HG02798 (cell line): ENCODE measurements at regions not wholly inside any gene's neighbourhood (a gene's known extent, or its start where the extent isn't known, plus 50 kb on each side); places are given as distances from the start of the nearest gene placed in this dataset.

Source experiments
- ATAC-seq: cut with Tn5 transposase; IDR thresholded peaks from one replicate; pipeline ENCODE4 v1.9.1; 2021; ENCODE audit warnings: mild to moderate bottlenecking; ENCODE audit not compliant: unreplicated experiment, poor library complexity

- ATAC-seq = no peak
These were observed 186.3 kb upstream of the CLEC14A start for GRCh38 chr14:38442208-38442607.

- ATAC-seq = no peak
These were observed 176.3 kb upstream of the CLEC14A start for GRCh38 chr14:38432186-38432585.

GRCh38 chr14:38431156-38431555 lies 175.3 kb upstream of the CLEC14A start:
- ATAC-seq = no peak

- ATAC-seq = no peak
These were observed 174.6 kb upstream of the CLEC14A start for GRCh38 chr14:38430522-38430921.

GRCh38 chr14:38425324-38425976 lies 169.6 kb upstream of the CLEC14A start:
- ATAC-seq = no peak

- ATAC-seq = no peak
These were observed 164.2 kb upstream of the CLEC14A start for GRCh38 chr14:38420048-38420447.

- no peak for ATAC-seq
These were observed 163.7 kb upstream of the CLEC14A start for GRCh38 chr14:38419579-38419978.

- no peak for ATAC-seq
These were observed 156.8 kb upstream of the CLEC14A start for GRCh38 chr14:38412654-38413053.

- ATAC-seq = no peak
These were observed 154.5 kb upstream of the CLEC14A start for GRCh38 chr14:38410442-38410841.

- ATAC-seq = no peak
These were observed 153.3 kb upstream of the CLEC14A start for GRCh38 chr14:38409071-38409705.

GRCh38 chr14:38405851-38406635 lies 150.2 kb upstream of the CLEC14A start:
- no peak for ATAC-seq

GRCh38 chr14:38404616-38405015 lies 148.7 kb upstream of the CLEC14A start:
- ATAC-seq = no peak

GRCh38 chr14:38404100-38404541 lies 148.2 kb upstream of the CLEC14A start:
- no peak for ATAC-seq

- no peak for ATAC-seq
These were observed 144.9 kb upstream of the CLEC14A start for GRCh38 chr14:38400751-38401150.

GRCh38 chr14:38399652-38400051 lies 143.8 kb upstream of the CLEC14A start:
- ATAC-seq = no peak

GRCh38 chr14:38394767-38395166 lies 138.9 kb upstream of the CLEC14A start:
- no peak for ATAC-seq

GRCh38 chr14:38394064-38394463 lies 138.2 kb upstream of the CLEC14A start:
- ATAC-seq = no peak

- ATAC-seq = no peak
These were observed 135.4 kb upstream of the CLEC14A start for GRCh38 chr14:38391334-38391733.

GRCh38 chr14:38389681-38390080 lies 133.8 kb upstream of the CLEC14A start:
- no peak for ATAC-seq

GRCh38 chr14:38387821-38388220 lies 131.9 kb upstream of the CLEC14A start:
- ATAC-seq = no peak

- ATAC-seq = no peak
These were observed 129.9 kb upstream of the CLEC14A start for GRCh38 chr14:38385836-38386235.
